ENCODE measurements at regions not wholly inside any gene's neighbourhood (a gene's known extent, or its start where the extent isn't known, plus 50 kb on each side); places are given as distances from the start of the nearest gene placed in this dataset.

DNA sequence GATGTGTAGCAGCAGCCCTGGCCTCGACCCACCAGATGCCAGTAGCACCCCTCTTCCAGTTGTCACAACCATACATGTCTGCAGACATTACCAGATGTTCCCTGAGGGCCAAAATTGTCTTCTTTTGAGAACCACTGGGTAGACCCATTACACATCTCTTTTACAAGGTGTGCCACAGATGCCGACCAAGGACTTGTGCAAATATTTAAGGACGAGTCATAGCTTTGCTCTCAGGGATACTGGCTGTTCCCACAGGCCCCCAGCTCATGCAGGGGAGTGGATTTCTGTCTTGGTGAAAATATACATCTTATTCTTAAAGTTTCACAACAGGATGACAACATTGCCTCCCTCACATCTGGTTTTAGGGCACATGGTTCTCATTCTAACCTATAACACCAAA, 59.4 kb upstream of the ZBTB18 start:
- TF ChIP-seq POLR2A (IDR thresholded peaks at IDR 0.05) = no peak
- TF ChIP-seq, protein P1, sequence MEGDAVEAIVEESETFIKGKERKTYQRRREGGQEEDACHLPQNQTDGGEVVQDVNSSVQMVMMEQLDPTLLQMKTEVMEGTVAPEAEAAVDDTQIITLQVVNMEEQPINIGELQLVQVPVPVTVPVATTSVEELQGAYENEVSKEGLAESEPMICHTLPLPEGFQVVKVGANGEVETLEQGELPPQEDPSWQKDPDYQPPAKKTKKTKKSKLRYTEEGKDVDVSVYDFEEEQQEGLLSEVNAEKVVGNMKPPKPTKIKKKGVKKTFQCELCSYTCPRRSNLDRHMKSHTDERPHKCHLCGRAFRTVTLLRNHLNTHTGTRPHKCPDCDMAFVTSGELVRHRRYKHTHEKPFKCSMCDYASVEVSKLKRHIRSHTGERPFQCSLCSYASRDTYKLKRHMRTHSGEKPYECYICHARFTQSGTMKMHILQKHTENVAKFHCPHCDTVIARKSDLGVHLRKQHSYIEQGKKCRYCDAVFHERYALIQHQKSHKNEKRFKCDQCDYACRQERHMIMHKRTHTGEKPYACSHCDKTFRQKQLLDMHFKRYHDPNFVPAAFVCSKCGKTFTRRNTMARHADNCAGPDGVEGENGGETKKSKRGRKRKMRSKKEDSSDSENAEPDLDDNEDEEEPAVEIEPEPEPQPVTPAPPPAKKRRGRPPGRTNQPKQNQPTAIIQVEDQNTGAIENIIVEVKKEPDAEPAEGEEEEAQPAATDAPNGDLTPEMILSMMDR (IDR thresholded peaks at IDR 0.05) = no peak
